GM12873 (cell line): ENCODE measurements at regions not wholly inside any gene's neighbourhood (a gene's known extent, or its start where the extent isn't known, plus 50 kb on each side); places are given as distances from the start of the nearest gene placed in this dataset.

Experiments used
- TF ChIP-seq, protein P1 (sequence below): IDR thresholded peaks from 2 replicates; pipeline ENCODE4 v1.5.1; 2012; ENCODE audit warnings: low read depth, mild to moderate bottlenecking, moderate library complexity, low read length, control low read depth; ENCODE audit not compliant: insufficient read depth; ENCODE audit errors: missing control alignments

DNA sequence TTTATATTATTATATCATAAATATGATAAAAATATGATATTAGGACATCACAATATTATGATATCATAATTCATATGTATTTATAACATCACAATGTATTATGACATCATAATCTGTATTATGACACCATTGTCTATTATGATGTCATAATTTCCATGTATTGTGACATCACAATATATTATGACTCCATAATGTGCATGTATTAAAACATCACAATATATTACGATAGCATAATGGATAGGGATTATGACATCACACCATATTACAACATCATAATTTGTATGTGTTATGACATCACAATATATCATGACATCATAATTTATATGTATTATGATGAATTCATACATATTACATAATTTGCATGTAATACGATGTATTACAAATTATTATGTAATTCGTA lies 1755.9 kb downstream of the TP53TG3F start:
- TF ChIP-seq, protein P1, sequence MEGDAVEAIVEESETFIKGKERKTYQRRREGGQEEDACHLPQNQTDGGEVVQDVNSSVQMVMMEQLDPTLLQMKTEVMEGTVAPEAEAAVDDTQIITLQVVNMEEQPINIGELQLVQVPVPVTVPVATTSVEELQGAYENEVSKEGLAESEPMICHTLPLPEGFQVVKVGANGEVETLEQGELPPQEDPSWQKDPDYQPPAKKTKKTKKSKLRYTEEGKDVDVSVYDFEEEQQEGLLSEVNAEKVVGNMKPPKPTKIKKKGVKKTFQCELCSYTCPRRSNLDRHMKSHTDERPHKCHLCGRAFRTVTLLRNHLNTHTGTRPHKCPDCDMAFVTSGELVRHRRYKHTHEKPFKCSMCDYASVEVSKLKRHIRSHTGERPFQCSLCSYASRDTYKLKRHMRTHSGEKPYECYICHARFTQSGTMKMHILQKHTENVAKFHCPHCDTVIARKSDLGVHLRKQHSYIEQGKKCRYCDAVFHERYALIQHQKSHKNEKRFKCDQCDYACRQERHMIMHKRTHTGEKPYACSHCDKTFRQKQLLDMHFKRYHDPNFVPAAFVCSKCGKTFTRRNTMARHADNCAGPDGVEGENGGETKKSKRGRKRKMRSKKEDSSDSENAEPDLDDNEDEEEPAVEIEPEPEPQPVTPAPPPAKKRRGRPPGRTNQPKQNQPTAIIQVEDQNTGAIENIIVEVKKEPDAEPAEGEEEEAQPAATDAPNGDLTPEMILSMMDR = no peak

GRCh38 chr16:35221482-35222185 lies 1762.2 kb downstream of the TP53TG3F start:
- TF ChIP-seq, protein P1 = no peak

GRCh38 chr16:35234679-35235078 lies 1775.3 kb downstream of the TP53TG3F start:
- TF ChIP-seq, protein P1 = no peak

- TF ChIP-seq, protein P1 = no peak
Measured at GRCh38 chr16:35239561-35239960, 1780.1 kb downstream of the TP53TG3F start.

GRCh38 chr16:35249051-35249450 lies 1789.6 kb downstream of the TP53TG3F start:
- TF ChIP-seq, protein P1 = no peak

- TF ChIP-seq, protein P1 = no peak
Measured at GRCh38 chr16:35252356-35252936, 1793.0 kb downstream of the TP53TG3F start.

DNA sequence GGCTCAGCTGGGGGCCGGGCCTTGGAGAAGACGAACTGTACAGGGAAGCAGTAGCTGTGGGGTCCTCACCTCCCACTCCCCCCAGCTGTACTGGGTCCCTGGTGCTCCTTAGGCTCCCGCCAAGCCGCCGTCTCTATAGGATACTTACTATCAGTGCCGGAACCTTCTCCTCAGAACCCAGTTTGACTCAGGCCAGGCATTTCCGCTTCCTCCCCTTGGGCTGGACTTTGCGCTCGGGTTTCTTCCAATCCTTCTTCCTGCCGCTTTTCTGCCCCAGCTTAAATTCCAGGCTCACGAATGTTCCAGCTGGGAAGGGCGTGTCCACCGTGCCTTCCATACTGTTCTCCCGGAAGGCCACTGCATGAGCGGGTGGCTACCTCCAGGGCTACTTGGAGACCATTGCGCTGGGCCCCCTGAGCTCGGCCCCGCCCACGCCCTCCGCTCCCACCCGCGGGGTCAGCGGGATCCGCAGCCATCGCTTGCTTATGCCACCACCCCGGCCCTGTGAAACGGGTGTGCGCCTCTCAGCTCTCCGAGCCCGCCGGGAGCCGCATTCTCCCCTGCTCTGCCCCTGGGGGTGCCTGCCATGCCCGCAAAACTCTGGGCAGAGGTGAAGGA lies 1795.9 kb downstream of the TP53TG3F start:
- TF ChIP-seq, protein P1 = no peak
